Putamen (tissue), 1 donor: ENCODE measurements at regions not wholly inside any gene's neighbourhood (a gene's known extent, or its start where the extent isn't known, plus 50 kb on each side); places are given as distances from the start of the nearest gene placed in this dataset.
"Not testable (repeated sequence)": the region's sequence is repeated elsewhere in the genome, so short reads cannot be mapped to it uniquely, and the experiment has no call there.

ENCODE experiments used
- DNase-seq: peaks from one replicate; pipeline ENCODE4 v3.0.0-alpha.2; 2016; ENCODE audit warnings: low spot score

- DNase-seq, result no peak
Measured at GRCh38 chr3:135636596-135636995, 328.9 kb upstream of the PPP2R3A start.

- DNase-seq, result no peak
Measured at GRCh38 chr3:135637013-135637412, 328.5 kb upstream of the PPP2R3A start.

- DNase-seq, result no peak
Measured at GRCh38 chr3:135641761-135642160, 323.8 kb upstream of the PPP2R3A start.

- no peak for DNase-seq
Measured at GRCh38 chr3:135645541-135645940, 320.0 kb upstream of the PPP2R3A start.

- no peak for DNase-seq
Measured at GRCh38 chr3:135646873-135647272, 318.7 kb upstream of the PPP2R3A start.

GRCh38 chr3:135649361-135649760 lies 316.2 kb upstream of the PPP2R3A start:
- DNase-seq, result no peak

GRCh38 chr3:135650309-135650708 lies 315.2 kb upstream of the PPP2R3A start:
- DNase-seq, result no peak

- DNase-seq, result no peak
Measured at GRCh38 chr3:135652388-135652787, 313.1 kb upstream of the PPP2R3A start.

- no peak for DNase-seq
Measured at GRCh38 chr3:135655328-135655727, 310.2 kb upstream of the PPP2R3A start.

- DNase-seq, result not testable (repeated sequence)
Measured at GRCh38 chr3:135658451-135658850, 307.1 kb upstream of the PPP2R3A start.

GRCh38 chr3:135667061-135667460 lies 298.5 kb upstream of the PPP2R3A start:
- DNase-seq, result no peak

GRCh38 chr3:135674508-135674907 lies 291.0 kb upstream of the PPP2R3A start:
- DNase-seq, result no peak

GRCh38 chr3:135678386-135678785 lies 287.1 kb upstream of the PPP2R3A start:
- no peak for DNase-seq

- no peak for DNase-seq
Measured at GRCh38 chr3:135688003-135688402, 277.5 kb upstream of the PPP2R3A start.

GRCh38 chr3:135690664-135691063 lies 274.9 kb upstream of the PPP2R3A start:
- no peak for DNase-seq

GRCh38 chr3:135691240-135691639 lies 274.3 kb upstream of the PPP2R3A start:
- DNase-seq, result no peak

- no peak for DNase-seq
Measured at GRCh38 chr3:135694142-135694541, 271.4 kb upstream of the PPP2R3A start.

GRCh38 chr3:135699741-135700140 lies 265.8 kb upstream of the PPP2R3A start:
- DNase-seq, result no peak

- DNase-seq, result no peak
Measured at GRCh38 chr3:135706758-135707375, 258.7 kb upstream of the PPP2R3A start.

GRCh38 chr3:135719449-135719848 lies 246.1 kb upstream of the PPP2R3A start:
- DNase-seq, result no peak

GRCh38 chr3:135728007-135728721 lies 237.4 kb upstream of the PPP2R3A start:
- no peak for DNase-seq

GRCh38 chr3:135731546-135731945 lies 234.0 kb upstream of the PPP2R3A start:
- no peak for DNase-seq

GRCh38 chr3:135736740-135737139 lies 228.8 kb upstream of the PPP2R3A start:
- no peak for DNase-seq

- no peak for DNase-seq
Measured at GRCh38 chr3:135739779-135740178, 225.7 kb upstream of the PPP2R3A start.
